ENCODE measurements at regions not wholly inside any gene's neighbourhood (a gene's known extent, or its start where the extent isn't known, plus 50 kb on each side); places are given as distances from the start of the nearest gene placed in this dataset.

DNA sequence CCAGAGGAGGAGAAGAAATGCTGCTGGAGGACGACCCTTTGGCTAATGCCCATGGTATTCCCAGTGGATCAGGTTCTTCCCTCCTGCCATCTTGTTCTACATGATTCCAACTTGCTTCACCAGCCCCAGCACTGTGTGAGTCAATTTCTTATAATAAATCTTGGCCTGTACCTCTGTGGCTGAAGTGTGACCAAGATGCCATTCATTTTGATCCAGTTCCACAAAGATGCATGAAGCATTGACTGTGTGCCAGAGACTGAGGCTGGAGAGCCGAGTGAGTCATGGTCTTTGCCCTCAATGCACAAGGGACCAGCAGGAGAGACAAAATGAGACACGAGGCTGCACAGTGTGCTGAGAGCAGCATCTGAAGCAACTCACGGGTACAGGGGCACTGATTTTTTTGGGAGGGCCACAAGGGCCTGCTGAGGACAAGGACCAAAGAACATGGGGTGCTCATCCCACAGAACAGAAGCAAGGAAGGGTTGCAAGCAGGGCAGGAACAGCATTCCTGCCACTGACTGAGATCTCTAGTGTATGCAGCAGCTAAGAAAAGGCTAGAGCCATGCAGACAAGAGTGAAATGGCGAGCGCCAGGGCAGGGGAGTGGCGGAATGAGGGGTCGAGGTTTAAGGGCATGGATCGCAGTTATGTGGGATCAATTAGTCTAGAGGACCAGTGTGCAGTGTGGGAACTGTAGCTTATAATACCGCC lies 207.0 kb downstream of the THBS2 start:
- ChIA-PET CTCF (no interaction called here), POLR2A (ENCODE audit: low non-redundant PET) (no interaction called here)
- no peak overlapping the region for H3K27ac ChIP-seq
- TF ChIP-seq, protein P1, sequence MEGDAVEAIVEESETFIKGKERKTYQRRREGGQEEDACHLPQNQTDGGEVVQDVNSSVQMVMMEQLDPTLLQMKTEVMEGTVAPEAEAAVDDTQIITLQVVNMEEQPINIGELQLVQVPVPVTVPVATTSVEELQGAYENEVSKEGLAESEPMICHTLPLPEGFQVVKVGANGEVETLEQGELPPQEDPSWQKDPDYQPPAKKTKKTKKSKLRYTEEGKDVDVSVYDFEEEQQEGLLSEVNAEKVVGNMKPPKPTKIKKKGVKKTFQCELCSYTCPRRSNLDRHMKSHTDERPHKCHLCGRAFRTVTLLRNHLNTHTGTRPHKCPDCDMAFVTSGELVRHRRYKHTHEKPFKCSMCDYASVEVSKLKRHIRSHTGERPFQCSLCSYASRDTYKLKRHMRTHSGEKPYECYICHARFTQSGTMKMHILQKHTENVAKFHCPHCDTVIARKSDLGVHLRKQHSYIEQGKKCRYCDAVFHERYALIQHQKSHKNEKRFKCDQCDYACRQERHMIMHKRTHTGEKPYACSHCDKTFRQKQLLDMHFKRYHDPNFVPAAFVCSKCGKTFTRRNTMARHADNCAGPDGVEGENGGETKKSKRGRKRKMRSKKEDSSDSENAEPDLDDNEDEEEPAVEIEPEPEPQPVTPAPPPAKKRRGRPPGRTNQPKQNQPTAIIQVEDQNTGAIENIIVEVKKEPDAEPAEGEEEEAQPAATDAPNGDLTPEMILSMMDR (conservative IDR thresholded peaks at IDR 0.05; ENCODE audit: low read depth): no peak
- peak; percentile 24 for DNase-seq (ENCODE audit: low spot score)

GRCh38 chr6:169046021-169046420 lies 207.6 kb downstream of the THBS2 start:
- DNase-seq (ENCODE audit: low spot score): no peak
- ChIA-PET CTCF (no interaction called here), POLR2A (ENCODE audit: low non-redundant PET) (no interaction called here)
- H3K27ac ChIP-seq: no peak overlapping the region
- TF ChIP-seq, protein P1 (conservative IDR thresholded peaks at IDR 0.05; ENCODE audit: low read depth): no peak

- no peak overlapping the region for H3K27ac ChIP-seq
- POLR2A ChIA-PET (ENCODE audit: low non-redundant PET): no interaction called here
- DNase-seq (ENCODE audit: low spot score): no peak
- CTCF ChIA-PET: no interaction called here
- TF ChIP-seq, protein P1 (conservative IDR thresholded peaks at IDR 0.05; ENCODE audit: low read depth): no peak
These were observed 208.2 kb downstream of the THBS2 start for GRCh38 chr6:169045486-169045885.

GRCh38 chr6:169044381-169045230 lies 209.0 kb downstream of the THBS2 start:
- no peak overlapping the region for H3K27ac ChIP-seq
- ChIA-PET POLR2A (ENCODE audit: low non-redundant PET) (no interaction called here), CTCF (interaction anchor here (0.7 kb wide), 1 partner anchor 57 kb away, joined by 3 read pairs; no protein-coding TSS in a partner anchor)
- no peak for DNase-seq (ENCODE audit: low spot score)
- TF ChIP-seq, protein P1 (conservative IDR thresholded peaks at IDR 0.05; ENCODE audit: low read depth): no peak

GRCh38 chr6:169042061-169042460 lies 211.6 kb downstream of the THBS2 start:
- TF ChIP-seq, protein P1 (conservative IDR thresholded peaks at IDR 0.05; ENCODE audit: low read depth): no peak
- ChIA-PET CTCF (no interaction called here), POLR2A (ENCODE audit: low non-redundant PET) (no interaction called here)
- no peak for DNase-seq (ENCODE audit: low spot score)
- no peak overlapping the region for H3K27ac ChIP-seq

DNA sequence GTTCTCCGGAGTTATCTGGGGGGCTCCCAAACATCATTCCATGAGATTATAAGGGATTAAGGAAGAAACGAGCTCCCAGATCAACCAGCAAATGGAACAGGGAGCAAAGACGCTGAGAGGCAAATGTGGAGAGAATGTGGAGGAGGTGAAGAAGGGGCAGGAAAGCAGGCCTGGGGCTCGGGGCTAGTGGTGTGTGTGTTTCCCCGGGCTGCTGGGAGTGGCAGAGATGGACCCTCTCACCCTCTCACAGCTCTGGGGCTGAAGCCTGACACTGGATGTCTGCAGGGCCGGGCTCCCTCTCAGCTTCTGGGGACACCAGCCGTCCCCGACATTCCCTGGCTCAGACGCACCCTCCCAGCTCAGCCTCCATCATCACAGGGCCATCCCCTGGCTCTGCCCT lies 212.6 kb downstream of the THBS2 start:
- H3K27ac ChIP-seq: no peak overlapping the region
- ChIA-PET POLR2A (ENCODE audit: low non-redundant PET) (no interaction called here), CTCF (no interaction called here)
- no peak for DNase-seq (ENCODE audit: low spot score)
- TF ChIP-seq, protein P1 (conservative IDR thresholded peaks at IDR 0.05; ENCODE audit: low read depth): no peak
